ENCODE measurements at regions not wholly inside any gene's neighbourhood (a gene's known extent, or its start where the extent isn't known, plus 50 kb on each side); places are given as distances from the start of the nearest gene placed in this dataset.

DNA sequence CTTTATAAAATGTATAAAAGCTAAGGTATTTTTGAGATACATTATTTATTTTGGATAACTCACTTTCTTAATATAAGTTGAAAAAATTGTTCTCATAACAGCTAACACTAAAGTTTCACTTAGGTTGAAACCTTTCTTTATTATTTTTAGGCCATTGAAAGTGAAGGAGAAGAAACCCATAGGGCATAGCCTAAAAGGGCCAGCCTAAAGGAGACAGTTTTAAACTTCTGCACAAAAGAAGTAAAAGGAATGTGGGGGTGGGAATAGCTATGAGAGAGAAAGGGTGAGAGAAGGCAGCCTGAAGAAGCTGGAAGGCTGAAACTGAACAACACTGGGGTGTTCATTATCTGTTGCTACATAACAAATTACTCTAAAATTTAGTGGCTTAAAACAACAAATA, 57.6 kb upstream of the RAPGEF2 start:
- TF ChIP-seq CTCF (IDR thresholded peaks at IDR 0.05) (no peak), POLR2A (IDR thresholded peaks at IDR 0.05) (no peak), POLR2AphosphoS5 (IDR thresholded peaks at IDR 0.05; ENCODE audit: insufficient read depth in 1 of 2, low read depth in 1 of 2) (no peak)

Measured in vagina (tissue), 2 donors.